K562 (cell line): ENCODE measurements at regions not wholly inside any gene's neighbourhood (a gene's known extent, or its start where the extent isn't known, plus 50 kb on each side); places are given as distances from the start of the nearest gene placed in this dataset.

Experiments used
- ATAC-seq: fragments of 200-7000 bp; cut with Tn5 transposase; 3 replicates; pipeline ENCODE4 v1.9.1; 2020; ENCODE audit warnings: moderate library complexity
- BruUV-seq: library from RNA; stranded (reverse); fragments of 400-500 nt; replicated peaks from 2 replicates; lab custom pipeline; 2021; lab: Mats Ljungman, UMichigan
- CTCF ChIA-PET: fragments of 300-600 bp; formaldehyde crosslinking; extraction: SDS; loops from one replicate; lab custom pipeline; 2021; ENCODE audit warnings: low intra/inter-chr PET ratio; lab: Yijun Ruan, JAX
- POLR2A ChIA-PET: fragments of 300-600, 350-650 bp; sonication (Branson Sonifier 250); formaldehyde crosslinking; extraction: SDS; loops from one replicate; lab custom pipeline; 2021; ENCODE audit warnings: antibody characterized with exemption, inconsistent platforms; lab: Yijun Ruan, JAX
- DNase-seq, 4 experiments: peaks; one replicate each; pipeline versions ENCODE4 v3.0.0 to v3.0.0-alpha.2; 2011 to 2018; ENCODE audit warnings: low spot score in 3 of 4, mixed read lengths in 3 of 4; ENCODE audit errors: extremely low read depth in 1 of 4
- FAIRE-seq: peaks from 2 replicates; lab custom pipeline; 2011; peaks lifted over from hg19 to GRCh38; lab: Jason Lieb, UNC
- H2AFZ ChIP-seq: 2 replicates; pipeline ENCODE4 v1.6.0; 2011; ENCODE audit warnings: low read depth, low read length, control low read depth, inconsistent platforms
- H3K27ac ChIP-seq: fragments of 200-600 bp; 3 replicates; pipeline ENCODE4 v1.8.0; 2011; ENCODE audit warnings: low read depth, mild to moderate bottlenecking, control low read depth, inconsistent platforms, low read length, moderate library complexity, mixed read lengths; ENCODE audit errors: extremely low read depth
- H3K27me3 ChIP-seq, 2 experiments: fragments of 300-600 bp in 1 of 2; 2 replicates in 1 of 2; 3 replicates in 1 of 2; pipeline versions ENCODE4 v1.6.0 to v1.8.0; 2011; ENCODE audit warnings: inconsistent platforms in 2 of 2, low read length in 2 of 2, mild to moderate bottlenecking in 1 of 2, mixed read lengths in 1 of 2, moderate library complexity in 1 of 2; ENCODE audit not compliant: control insufficient read depth in 2 of 2, insufficient read depth in 2 of 2
- H3K36me3 ChIP-seq: fragments of 300-600 bp; 3 replicates; pipeline ENCODE4 v1.8.0; 2011; ENCODE audit warnings: mild to moderate bottlenecking, low read length, inconsistent platforms; ENCODE audit not compliant: control insufficient read depth, insufficient read depth
- H3K4me1 ChIP-seq, 2 experiments: fragments of 200-600 bp in 1 of 2; replicated peaks in 1 of 2; 2 replicates in 1 of 2; 3 replicates in 1 of 2; pipeline versions ENCODE4 v1.5.1 to v1.8.0; 2011; ENCODE audit warnings: inconsistent platforms in 2 of 2, low read length in 2 of 2, mild to moderate bottlenecking in 1 of 2, mixed read lengths in 1 of 2, moderate library complexity in 1 of 2; ENCODE audit not compliant: control insufficient read depth in 2 of 2, insufficient read depth in 2 of 2
- H3K4me2 ChIP-seq: 2 replicates; pipeline ENCODE4 v1.6.1; 2011; ENCODE audit warnings: low read length, control low read depth, inconsistent platforms, mixed read lengths; ENCODE audit not compliant: insufficient read depth
- H3K4me3 ChIP-seq: fragments of 200-600 bp; sonication (generic), shearing (Covaris generic); 2 replicates; pipeline ENCODE4 v1.5.1; 2016; ENCODE audit warnings: control low read depth, inconsistent platforms
- H3K79me2 ChIP-seq: fragments of 200-600 bp; 3 replicates; pipeline ENCODE4 v1.8.0; 2011; ENCODE audit warnings: low read length, inconsistent platforms; ENCODE audit not compliant: control insufficient read depth, insufficient read depth
- H3K9ac ChIP-seq, 2 experiments: 2 replicates each; pipeline versions ENCODE4 v1.6.0 to v1.6.1; 2011; ENCODE audit warnings: low read depth in 2 of 2, low read length in 2 of 2, control low read depth in 1 of 2, inconsistent platforms in 1 of 2, mild to moderate bottlenecking in 1 of 2, mixed read lengths in 1 of 2; ENCODE audit not compliant: insufficient read depth in 1 of 2
- H3K9me1 ChIP-seq: one replicate; pipeline ENCODE4 v1.6.0; 2011; ENCODE audit warnings: inconsistent platforms, mild to moderate bottlenecking, low read length, moderate library complexity; ENCODE audit not compliant: control insufficient read depth, insufficient read depth
- H3K9me3 ChIP-seq: replicated peaks from 2 replicates; pipeline ENCODE4 v1.5.1; 2011; ENCODE audit warnings: low read depth, low read length, inconsistent platforms; ENCODE audit not compliant: control insufficient read depth, insufficient read depth
- H4K20me1 ChIP-seq: replicated peaks from 2 replicates; pipeline ENCODE4 v1.6.1; 2011; ENCODE audit warnings: low read length, inconsistent platforms, mixed read lengths; ENCODE audit not compliant: control insufficient read depth, insufficient read depth
- ASH1L ChIP-seq: fragments of 450-650 bp; IDR thresholded peaks from 2 replicates; pipeline ENCODE4 v1.6.1; 2018; ENCODE audit warnings: borderline replicate concordance, mild to moderate bottlenecking, low read depth; ENCODE audit not compliant: partially characterized antibody
- CHD2 ChIP-seq: IDR thresholded peaks from 2 replicates; pipeline ENCODE4 v1.6.1; 2011; ENCODE audit warnings: low read depth, low read length
- GABPA ChIP-seq: fragments of 200-800 bp; sonication (Bioruptor generic); conservative IDR thresholded peaks from 2 replicates; pipeline ENCODE4 v1.6.1; 2016; ENCODE audit warnings: low read depth, missing genetic modification characterization, missing compliant biosample characterization
- GMEB1 ChIP-seq: fragments of 250-450 bp; sonication (Bioruptor Pico); IDR thresholded peaks from 2 replicates; pipeline ENCODE4 v1.4.0; 2020; ENCODE audit warnings: mild to moderate bottlenecking
- HDAC1 ChIP-seq, 2 experiments: fragments of 450-650 bp; IDR thresholded peaks; 2 replicates each; pipeline ENCODE4 v1.6.1; 2016 to 2017; ENCODE audit warnings: inconsistent platforms in 1 of 2, mild to moderate bottlenecking in 1 of 2, moderate library complexity in 1 of 2
- KLF13 ChIP-seq: fragments of 450-650 bp; IDR thresholded peaks from 2 replicates; pipeline ENCODE4 v1.6.1; 2016; ENCODE audit warnings: missing genetic modification characterization, low read depth, mild to moderate bottlenecking, missing compliant biosample characterization, moderate library complexity, borderline replicate concordance
- MAX ChIP-seq: sonication (generic); formaldehyde crosslinking; IDR thresholded peaks from 2 replicates; pipeline ENCODE4 v1.9.0; 2022; ENCODE audit warnings: mild to moderate bottlenecking, missing genetic modification reagents
- PTTG1 ChIP-seq: fragments of 450-650 bp; IDR thresholded peaks from 2 replicates; pipeline ENCODE4 v1.6.1; 2016; ENCODE audit warnings: low read depth, mild to moderate bottlenecking, missing genetic modification characterization, missing compliant biosample characterization
- SMC3 ChIP-seq: conservative IDR thresholded peaks from 2 replicates; pipeline ENCODE4 v1.6.1; 2011; ENCODE audit warnings: low read depth, low read length, improper control_type of control experiment; ENCODE audit not compliant: insufficient read depth
- ZNF174 ChIP-seq: fragments of 250-450 bp; sonication (Bioruptor Pico); IDR thresholded peaks from 2 replicates; pipeline ENCODE4 v1.4.0; 2020; ENCODE audit warnings: mild to moderate bottlenecking
- ZNF766 ChIP-seq: fragments of 200-800 bp; sonication (Bioruptor generic); conservative IDR thresholded peaks from 2 replicates; pipeline ENCODE4 v1.6.1; 2016; ENCODE audit warnings: missing genetic modification characterization, missing compliant biosample characterization
- WGBS: fragments of 100-300 bp; shearing (Covaris generic); methylation state at CpG from one replicate; pipeline ENCODE4 v1.1.6; 2016; ENCODE audit warnings: low coverage, mixed read lengths; ENCODE audit not compliant: insufficient coverage; ENCODE audit errors: missing lambda C conversion rate; 5-methylcytosine and 5-hydroxymethylcytosine counted together
- in situ Hi-C: fragments of 300-500 bp; cut with MboI; formaldehyde crosslinking; loops from 4 replicates; pipeline ENCODE4 v1.15.0; 2018; ENCODE audit warnings: inconsistent platforms, mixed read lengths
- intact Hi-C: fragments of 100-400 bp; cut with micrococcal nuclease; formaldehyde crosslinking; loops from 2 replicates; pipeline ENCODE4 v1.14.2; 2022
- TF ChIP-seq, protein P1 (sequence below): fragments of 450-650 bp; formaldehyde crosslinking; IDR thresholded peaks from 2 replicates; pipeline ENCODE4 v1.4.0; 2022; ENCODE audit warnings: missing genetic modification characterization

GRCh38 chr3:23657647-23658046 lies 148.1 kb upstream of the UBE2E1 start:
- intact Hi-C loops, result no loop called here
- H3K4me2 ChIP-seq, result no peak overlapping the region
- POLR2A ChIA-PET, result interaction anchor here (0.8 kb wide), 1 partner anchor 20 kb away, joined by 3 read pairs; no protein-coding TSS in a partner anchor
- H2AFZ ChIP-seq, result no peak overlapping the region
- H3K27me3 ChIP-seq, result peaks cover 0 to 4% of the 10 kb centered on the region in 2 experiments; a peak in 2 of 5 replicates
- H3K9me1 ChIP-seq, result no peaks in the 10 kb centered on the region
- 5% methylated on average over 3 of the region's 3 CpGs for WGBS
- CTCF ChIA-PET, result no interaction called here
- no TSS peak for BruUV-seq
- no peaks in the 10 kb centered on the region for H4K20me1 ChIP-seq
- no peak overlapping the region for H3K9ac ChIP-seq
- TF ChIP-seq GABPA (tag) (no peak), ASH1L (no peak), HDAC1 (IDR thresholded peaks at IDR 0.05) (no peak)
- H3K4me3 ChIP-seq, result no peak overlapping the region
- ATAC-seq (no peak), DNase-seq (no peak), FAIRE-seq (no peak)
- H3K36me3 ChIP-seq, result no peaks in the 10 kb centered on the region
- H3K9me3 ChIP-seq, result no peaks in the 10 kb centered on the region
- H3K79me2 ChIP-seq, result no peaks in the 10 kb centered on the region
- no peak overlapping the region for H3K27ac ChIP-seq
- in situ Hi-C loops, result no loop called here
- H3K4me1 ChIP-seq, result no peaks in the 10 kb centered on the region

- 2% methylated on average over 8 of the region's 8 CpGs for WGBS
- ATAC-seq, result no peak
Observed at GRCh38 chr3:23659274-23659673, 146.5 kb upstream of the UBE2E1 start.

More at GRCh38 chr3:23659274-23659673, 146.5 kb upstream of the UBE2E1 start:
- POLR2A ChIA-PET, result interaction anchor here (1.4 kb wide), 1 partner anchor 12 kb away, joined by 4 read pairs; no protein-coding TSS in a partner anchor
- Histone ChIP-seq H3K27ac (no peak overlapping the region), H3K4me3 (no peak overlapping the region)
- TF ChIP-seq MAX (CRISPR knock-in tag), result no peak
- no peak for TF ChIP-seq ZNF174 (CRISPR knock-in tag)
- TF ChIP-seq CHD2, result no peak
- TF ChIP-seq, protein P1, sequence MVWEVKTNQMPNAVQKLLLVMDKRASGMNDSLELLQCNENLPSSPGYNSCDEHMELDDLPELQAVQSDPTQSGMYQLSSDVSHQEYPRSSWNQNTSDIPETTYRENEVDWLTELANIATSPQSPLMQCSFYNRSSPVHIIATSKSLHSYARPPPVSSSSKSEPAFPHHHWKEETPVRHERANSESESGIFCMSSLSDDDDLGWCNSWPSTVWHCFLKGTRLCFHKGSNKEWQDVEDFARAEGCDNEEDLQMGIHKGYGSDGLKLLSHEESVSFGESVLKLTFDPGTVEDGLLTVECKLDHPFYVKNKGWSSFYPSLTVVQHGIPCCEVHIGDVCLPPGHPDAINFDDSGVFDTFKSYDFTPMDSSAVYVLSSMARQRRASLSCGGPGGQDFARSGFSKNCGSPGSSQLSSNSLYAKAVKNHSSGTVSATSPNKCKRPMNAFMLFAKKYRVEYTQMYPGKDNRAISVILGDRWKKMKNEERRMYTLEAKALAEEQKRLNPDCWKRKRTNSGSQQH (CRISPR knock-in tag), result no peak
- no peak for TF ChIP-seq SMC3
- TF ChIP-seq KLF13 (tag), result no peak
- TF ChIP-seq ZNF766 (CRISPR knock-in tag), result no peak
- no peak for TF ChIP-seq PTTG1 (tag)
- TF ChIP-seq GMEB1, result no peak
- TF ChIP-seq, all 486 proteins: peak for 0
- DNase-seq (no peak), FAIRE-seq (no peak)
- no peak overlapping the region for H2AFZ ChIP-seq
- no peaks in the 10 kb centered on the region for H3K79me2 ChIP-seq
- H3K9ac ChIP-seq, result no peak overlapping the region
- H3K36me3 ChIP-seq, result no peaks in the 10 kb centered on the region
- no peaks in the 10 kb centered on the region for H3K4me1 ChIP-seq
- intact Hi-C loops, result no loop called here
- in situ Hi-C loops, result no loop called here
- CTCF ChIA-PET, result no interaction called here
- BruUV-seq, result no TSS peak
- no peaks in the 10 kb centered on the region for H4K20me1 ChIP-seq
- H3K9me3 ChIP-seq, result no peaks in the 10 kb centered on the region
- no peak overlapping the region for H3K4me2 ChIP-seq
- H3K27me3 ChIP-seq, result peaks cover 0 to 4% of the 10 kb centered on the region in 2 experiments; a peak in 2 of 5 replicates
- no peaks in the 10 kb centered on the region for H3K9me1 ChIP-seq
